ENCODE measurements at regions not wholly inside any gene's neighbourhood (a gene's known extent, or its start where the extent isn't known, plus 50 kb on each side); places are given as distances from the start of the nearest gene placed in this dataset.

DNA sequence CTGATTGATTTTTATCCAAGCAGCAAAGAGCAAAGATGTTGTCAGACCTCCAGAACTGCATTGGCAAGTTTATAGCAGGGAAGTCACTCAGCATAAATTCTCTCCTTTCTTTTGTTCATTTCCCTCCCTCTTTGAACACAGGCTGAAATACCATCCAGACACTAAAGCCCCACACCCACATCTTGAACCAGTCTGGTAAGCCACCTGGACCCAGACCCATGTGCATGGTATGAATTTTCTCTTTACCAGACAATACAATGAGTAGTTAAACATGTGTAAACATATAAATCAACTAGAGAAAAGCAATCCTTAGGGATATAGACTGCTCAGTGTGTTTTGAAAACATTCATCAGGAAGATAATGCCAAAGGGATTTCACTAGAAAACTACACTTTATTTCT, 488.3 kb upstream of the FLRT2 start:
- TF ChIP-seq, protein P1, sequence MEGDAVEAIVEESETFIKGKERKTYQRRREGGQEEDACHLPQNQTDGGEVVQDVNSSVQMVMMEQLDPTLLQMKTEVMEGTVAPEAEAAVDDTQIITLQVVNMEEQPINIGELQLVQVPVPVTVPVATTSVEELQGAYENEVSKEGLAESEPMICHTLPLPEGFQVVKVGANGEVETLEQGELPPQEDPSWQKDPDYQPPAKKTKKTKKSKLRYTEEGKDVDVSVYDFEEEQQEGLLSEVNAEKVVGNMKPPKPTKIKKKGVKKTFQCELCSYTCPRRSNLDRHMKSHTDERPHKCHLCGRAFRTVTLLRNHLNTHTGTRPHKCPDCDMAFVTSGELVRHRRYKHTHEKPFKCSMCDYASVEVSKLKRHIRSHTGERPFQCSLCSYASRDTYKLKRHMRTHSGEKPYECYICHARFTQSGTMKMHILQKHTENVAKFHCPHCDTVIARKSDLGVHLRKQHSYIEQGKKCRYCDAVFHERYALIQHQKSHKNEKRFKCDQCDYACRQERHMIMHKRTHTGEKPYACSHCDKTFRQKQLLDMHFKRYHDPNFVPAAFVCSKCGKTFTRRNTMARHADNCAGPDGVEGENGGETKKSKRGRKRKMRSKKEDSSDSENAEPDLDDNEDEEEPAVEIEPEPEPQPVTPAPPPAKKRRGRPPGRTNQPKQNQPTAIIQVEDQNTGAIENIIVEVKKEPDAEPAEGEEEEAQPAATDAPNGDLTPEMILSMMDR (IDR thresholded peaks at IDR 0.05; ENCODE audit: low read depth, low read length), result no peak
- no peak for TF ChIP-seq POLR2A (IDR thresholded peaks at IDR 0.05; ENCODE audit: extremely low read depth, insufficient read length)
- TF ChIP-seq MYC (IDR thresholded peaks at IDR 0.05; ENCODE audit: low read depth, low read length), result no peak
- TF ChIP-seq, protein P2, sequence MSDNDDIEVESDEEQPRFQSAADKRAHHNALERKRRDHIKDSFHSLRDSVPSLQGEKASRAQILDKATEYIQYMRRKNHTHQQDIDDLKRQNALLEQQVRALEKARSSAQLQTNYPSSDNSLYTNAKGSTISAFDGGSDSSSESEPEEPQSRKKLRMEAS (IDR thresholded peaks at IDR 0.05; ENCODE audit: low read depth, low read length), result no peak

Measured in NB4 (cell line).